ENCODE measurements at regions not wholly inside any gene's neighbourhood (a gene's known extent, or its start where the extent isn't known, plus 50 kb on each side); places are given as distances from the start of the nearest gene placed in this dataset.

GRCh38 chr10:35749230-35749629 is 107.1 kb upstream of the FZD8 start:
- no peak for DNase-seq

GRCh38 chr10:35745617-35746403 is 103.7 kb upstream of the FZD8 start:
- DNase-seq: no peak

- DNase-seq: no peak
These were observed 101.8 kb upstream of the FZD8 start for GRCh38 chr10:35743851-35744250.

- DNase-seq: no peak
These were observed 101.3 kb upstream of the FZD8 start for GRCh38 chr10:35743351-35743750.

GRCh38 chr10:35739998-35740397 is 97.9 kb upstream of the FZD8 start:
- DNase-seq: no peak

- DNase-seq: no peak
These were observed 93.3 kb upstream of the FZD8 start for GRCh38 chr10:35735412-35735811.

GRCh38 chr10:35731828-35732227 is 89.7 kb upstream of the FZD8 start:
- DNase-seq: no peak

GRCh38 chr10:35728341-35728740 is 86.2 kb upstream of the FZD8 start:
- DNase-seq: no peak

GRCh38 chr10:35726846-35727245 is 84.8 kb upstream of the FZD8 start:
- no peak for DNase-seq

- no peak for DNase-seq
These were observed 81.9 kb upstream of the FZD8 start for GRCh38 chr10:35723992-35724391.

- no peak for DNase-seq
These were observed 81.0 kb upstream of the FZD8 start for GRCh38 chr10:35723059-35723458.

GRCh38 chr10:35722636-35723035 is 80.5 kb upstream of the FZD8 start:
- no peak for DNase-seq

- no peak for DNase-seq
These were observed 80.1 kb upstream of the FZD8 start for GRCh38 chr10:35722226-35722625.

GRCh38 chr10:35720366-35720765 is 78.3 kb upstream of the FZD8 start:
- DNase-seq: no peak

- no peak for DNase-seq
These were observed 74.7 kb upstream of the FZD8 start for GRCh38 chr10:35716776-35717175.

GRCh38 chr10:35712486-35712885 is 70.4 kb upstream of the FZD8 start:
- no peak for DNase-seq

- no peak for DNase-seq
These were observed 69.7 kb upstream of the FZD8 start for GRCh38 chr10:35711615-35712411.

GRCh38 chr10:35707642-35708425 is 65.7 kb upstream of the FZD8 start:
- no peak for DNase-seq

- DNase-seq: no peak
These were observed 64.9 kb upstream of the FZD8 start for GRCh38 chr10:35706959-35707358.

GRCh38 chr10:35705671-35706070 is 63.6 kb upstream of the FZD8 start:
- no peak for DNase-seq

- no peak for DNase-seq
These were observed 63.0 kb upstream of the FZD8 start for GRCh38 chr10:35705051-35705450.

GRCh38 chr10:35704401-35704800 is 62.3 kb upstream of the FZD8 start:
- no peak for DNase-seq

- peak; percentile 61 to 64 for DNase-seq
These were observed 58.4 kb upstream of the FZD8 start for GRCh38 chr10:35700487-35700882.
